Muscle of arm (tissue), 1 donor: ENCODE measurements at regions not wholly inside any gene's neighbourhood (a gene's known extent, or its start where the extent isn't known, plus 50 kb on each side); places are given as distances from the start of the nearest gene placed in this dataset.
"Not testable (repeated sequence)": the region's sequence is repeated elsewhere in the genome, so short reads cannot be mapped to it uniquely, and the experiment has no call there.

Experiments
- DNase-seq: peaks from one replicate; pipeline ENCODE4 v3.0.0-alpha.2; 2013

GRCh38 chr10:3342771-3343170 is 170.2 kb upstream of the PITRM1 start:
- DNase-seq, result no peak

GRCh38 chr10:3340127-3340730 is 167.6 kb upstream of the PITRM1 start:
- DNase-seq, result no peak

- DNase-seq, result no peak
Observed at GRCh38 chr10:3339531-3339950, 167.0 kb upstream of the PITRM1 start.

DNA sequence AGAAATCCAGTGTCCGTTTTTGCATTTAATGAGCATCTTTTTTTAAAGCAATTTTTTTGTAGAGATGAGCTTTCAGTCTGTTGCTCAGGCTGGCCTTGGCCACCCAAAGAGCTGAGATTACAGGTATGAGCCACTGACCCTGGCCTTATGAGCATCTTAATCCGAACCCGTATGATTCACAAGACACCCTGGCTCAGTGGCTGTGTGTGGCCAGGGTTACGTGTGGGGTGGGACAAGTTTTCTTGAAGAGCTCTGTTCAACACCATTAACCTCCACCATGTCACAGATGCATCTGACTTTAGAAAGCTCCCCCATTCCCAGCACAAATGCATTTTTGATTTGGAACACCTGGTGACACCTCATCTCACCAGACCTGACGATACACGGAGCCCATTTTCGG is 166.5 kb upstream of the PITRM1 start:
- DNase-seq, result no peak

DNA sequence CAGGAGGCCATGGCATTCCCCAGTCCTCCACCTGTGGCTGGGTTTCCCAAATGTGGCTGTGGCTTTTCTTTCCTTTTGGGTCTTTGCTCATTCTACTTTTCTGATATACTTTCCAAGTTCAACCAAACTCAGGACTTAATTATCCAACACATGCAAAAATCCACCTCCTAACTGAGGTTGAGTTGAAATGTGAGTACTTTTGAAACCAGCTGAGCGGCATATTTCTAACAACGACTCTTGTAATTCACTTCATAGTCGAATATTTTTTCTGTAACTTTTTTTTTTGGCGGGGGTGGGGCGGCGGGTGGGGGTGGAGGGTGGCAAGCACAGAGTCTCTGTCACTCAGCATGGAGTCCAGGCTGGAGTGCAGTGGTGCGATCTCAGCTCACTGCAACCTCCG is 165.2 kb upstream of the PITRM1 start:
- no peak for DNase-seq

GRCh38 chr10:3336673-3337293 is 164.2 kb upstream of the PITRM1 start:
- no peak for DNase-seq

- DNase-seq, result no peak
Observed at GRCh38 chr10:3333426-3333825, 160.8 kb upstream of the PITRM1 start.

- no peak for DNase-seq
Observed at GRCh38 chr10:3331690-3332230, 159.2 kb upstream of the PITRM1 start.

DNA sequence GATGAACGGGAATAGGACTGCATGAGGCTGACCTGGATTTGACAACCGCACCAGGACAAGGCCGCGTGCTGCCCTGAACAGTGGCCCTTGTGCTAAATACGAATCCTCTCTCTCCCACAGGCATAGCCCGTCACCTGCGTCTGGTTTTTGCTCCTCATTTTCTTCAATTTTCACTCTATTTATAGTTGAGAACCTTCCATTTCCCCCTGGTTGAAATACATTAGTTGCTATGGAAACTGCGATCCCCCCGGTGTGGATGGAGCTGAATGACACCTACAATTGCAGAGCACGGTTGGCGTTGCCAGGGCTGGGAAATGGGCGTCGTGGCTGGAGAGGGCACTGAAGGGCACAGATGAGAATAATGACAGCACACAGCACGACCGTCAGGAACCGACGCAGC is 158.6 kb upstream of the PITRM1 start:
- DNase-seq, result no peak

DNA sequence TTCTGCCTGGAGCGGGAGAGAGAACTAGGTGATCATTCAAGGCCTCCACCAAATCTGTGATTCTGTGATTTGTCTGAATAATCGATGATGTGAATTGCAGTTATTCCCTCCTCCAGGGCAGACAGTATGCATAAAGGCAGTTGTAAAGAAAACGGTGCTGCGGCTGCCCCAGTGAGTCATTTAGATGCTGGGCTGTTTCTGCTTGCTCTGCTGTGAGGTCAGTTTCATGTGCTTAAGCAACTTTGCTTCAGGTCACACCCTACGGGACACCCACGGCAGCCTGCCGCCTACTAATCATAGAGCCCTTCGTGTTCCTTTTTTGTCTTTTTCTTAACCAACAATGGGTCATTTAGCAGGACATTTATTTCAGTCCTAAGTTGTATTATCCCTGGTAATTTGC is 158.1 kb upstream of the PITRM1 start:
- no peak for DNase-seq

DNA sequence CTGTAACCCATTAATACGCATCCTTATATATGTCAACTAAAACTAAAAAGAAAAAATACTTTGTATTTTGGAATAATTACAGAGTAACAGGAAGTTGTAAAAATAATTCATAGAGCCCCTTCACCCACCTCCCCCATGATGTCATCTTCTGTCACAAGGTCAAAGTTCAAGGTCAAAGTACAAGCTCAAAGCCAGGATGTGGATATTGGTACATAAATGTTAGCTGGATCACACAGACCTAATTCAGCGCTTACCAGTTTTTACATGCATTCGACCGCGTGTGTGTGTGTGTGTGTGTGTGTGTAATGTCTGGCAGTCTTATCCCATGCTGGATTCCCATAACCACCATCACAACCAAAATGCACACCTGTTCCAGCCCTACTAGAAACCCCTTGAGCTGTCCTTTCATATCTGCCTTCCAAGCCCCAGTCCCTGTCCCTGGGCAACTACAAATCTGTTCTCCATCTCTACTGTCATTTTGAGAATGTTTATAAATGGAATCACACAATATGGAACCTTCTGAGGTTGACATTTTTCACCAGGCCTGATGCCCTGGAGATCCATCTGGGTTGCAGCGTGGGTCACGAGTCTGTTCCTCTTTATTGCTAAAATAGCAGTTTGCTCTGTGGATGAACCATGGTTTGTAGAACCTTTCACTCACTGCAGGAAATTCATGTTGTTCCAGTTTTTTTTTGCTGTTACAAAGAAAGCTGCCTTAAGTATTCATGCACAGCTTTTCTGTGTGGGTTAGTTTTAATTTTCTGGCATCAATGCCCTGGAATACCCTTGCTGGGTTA is 153.6 kb upstream of the PITRM1 start:
- no peak for DNase-seq

DNA sequence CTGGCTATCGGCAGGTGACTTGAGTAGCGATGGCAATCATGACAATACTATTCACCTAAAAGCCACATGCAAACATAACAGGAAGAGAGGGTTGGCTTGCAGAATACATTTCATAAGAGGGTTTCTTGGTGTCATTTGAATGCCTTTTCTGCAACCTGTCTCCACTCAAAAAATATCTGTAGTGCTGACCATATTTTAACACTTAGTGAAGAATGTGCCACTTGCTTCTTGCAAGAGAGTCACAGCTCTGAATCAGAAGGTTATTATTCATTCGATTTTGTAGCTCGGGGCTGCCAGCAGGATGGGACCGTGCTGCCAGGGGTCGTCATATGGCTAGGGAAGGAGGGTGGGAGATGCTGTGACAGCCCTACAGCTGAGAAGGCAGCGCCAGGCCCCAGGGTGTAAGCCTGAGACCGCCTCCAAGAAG is 152.0 kb upstream of the PITRM1 start:
- no peak for DNase-seq

- DNase-seq, result no peak
Observed at GRCh38 chr10:3323865-3324498, 151.4 kb upstream of the PITRM1 start.

- DNase-seq, result no peak
Observed at GRCh38 chr10:3321123-3321522, 148.5 kb upstream of the PITRM1 start.

DNA sequence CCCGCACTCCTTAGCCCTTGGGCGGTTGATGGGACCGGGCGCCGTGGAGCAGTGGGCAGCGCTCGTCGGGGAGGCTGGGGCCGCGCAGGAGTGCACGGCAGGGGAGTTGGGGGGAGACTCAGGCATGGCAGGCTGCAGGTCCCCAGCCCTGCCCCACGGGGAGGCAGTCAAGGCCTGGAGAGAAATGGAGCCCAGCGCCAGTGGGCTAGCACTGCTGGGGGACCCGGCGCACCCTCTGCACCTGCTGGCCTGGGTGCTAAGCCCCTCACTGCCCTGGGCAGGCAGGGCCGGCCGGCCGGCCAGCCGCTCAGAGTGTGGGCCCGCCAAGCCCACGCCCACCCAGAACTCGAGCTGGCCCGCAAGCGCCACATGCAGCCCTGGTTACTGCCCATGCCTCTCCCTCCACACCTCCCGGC is 147.2 kb upstream of the PITRM1 start:
- DNase-seq, result no peak

DNA sequence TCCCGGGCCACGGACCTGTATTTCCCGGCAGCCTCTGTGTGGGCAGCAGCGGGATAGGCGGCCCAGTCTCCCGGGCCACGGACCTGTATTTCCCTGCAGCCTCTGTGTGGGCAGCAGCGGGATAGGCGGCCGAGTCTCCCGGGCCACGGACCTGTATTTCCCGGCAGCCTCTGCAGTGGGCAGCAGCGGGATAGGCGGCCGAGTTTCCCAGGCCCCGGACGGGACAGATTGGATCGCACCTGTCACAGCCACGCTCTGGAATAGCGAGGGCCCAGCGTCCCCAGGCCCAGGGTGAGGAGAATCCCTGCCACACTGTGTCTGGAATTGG is 145.9 kb upstream of the PITRM1 start:
- DNase-seq, result not testable (repeated sequence)

GRCh38 chr10:3317553-3318479 is 145.2 kb upstream of the PITRM1 start:
- DNase-seq, result not testable (repeated sequence)

DNA sequence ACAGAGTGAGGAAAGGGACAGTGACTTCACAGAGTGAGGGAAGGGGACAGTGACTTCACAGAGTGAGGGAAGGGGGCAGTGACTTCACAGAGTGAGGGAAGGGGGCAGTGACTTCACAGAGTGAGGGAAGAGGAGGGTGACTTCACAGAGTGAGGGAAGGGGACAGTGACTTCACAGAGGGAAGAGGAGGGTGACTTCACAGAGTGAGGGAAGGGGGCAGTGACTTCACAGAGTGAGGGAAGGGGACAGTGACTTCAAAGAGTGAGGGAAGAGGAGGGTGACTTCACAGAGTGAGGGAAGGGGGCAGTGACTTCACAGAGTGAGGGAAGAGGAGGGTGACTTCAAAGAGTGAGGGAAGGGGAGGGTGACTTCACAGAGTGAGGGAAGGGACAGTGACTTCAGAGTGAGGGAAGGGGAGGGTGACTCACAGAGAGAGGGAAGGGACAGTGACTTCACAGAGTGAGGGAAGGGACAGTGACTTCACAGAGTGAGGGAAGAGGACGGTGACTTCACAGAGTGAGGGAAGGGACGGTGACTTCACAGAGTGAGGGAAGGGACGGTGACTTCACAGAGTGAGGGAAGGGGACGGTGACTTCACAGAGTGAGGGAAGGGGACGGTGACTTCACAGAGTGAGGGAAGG is 142.0 kb upstream of the PITRM1 start:
- DNase-seq, result not testable (repeated sequence)

DNA sequence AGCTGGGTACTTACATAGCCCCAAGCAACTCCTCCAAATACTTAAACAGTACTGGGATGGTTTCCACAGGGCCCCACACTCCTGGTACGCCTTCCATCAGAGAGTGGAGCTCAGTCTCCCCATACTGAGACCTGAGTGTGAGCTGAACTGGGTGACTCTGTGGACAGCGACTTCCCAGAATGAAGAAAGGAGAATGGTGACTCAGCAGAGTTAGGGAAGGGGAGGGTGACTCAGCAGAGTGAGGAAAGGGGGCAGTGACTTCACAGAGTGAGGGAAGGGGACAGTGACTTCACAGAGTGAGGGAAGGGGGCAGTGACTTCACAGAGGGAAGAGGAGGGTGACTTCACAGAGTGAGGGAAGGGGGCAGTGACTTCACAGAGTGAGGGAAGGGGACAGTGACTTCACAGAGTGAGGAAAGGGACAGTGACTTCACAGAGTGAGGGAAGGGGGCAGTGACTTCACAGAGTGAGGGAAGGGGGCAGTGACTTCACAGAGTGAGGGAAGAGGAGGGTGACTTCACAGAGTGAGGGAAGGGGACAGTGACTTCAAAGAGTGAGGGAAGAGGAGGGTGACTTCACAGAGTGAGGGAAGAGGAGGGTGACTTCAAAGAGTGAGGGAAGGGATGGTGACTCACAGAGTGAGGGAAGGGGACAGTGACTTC is 141.3 kb upstream of the PITRM1 start:
- DNase-seq, result not testable (repeated sequence)

- DNase-seq, result no peak
Observed at GRCh38 chr10:3312403-3312940, 139.9 kb upstream of the PITRM1 start.
